ENCODE measurements at regions not wholly inside any gene's neighbourhood (a gene's known extent, or its start where the extent isn't known, plus 50 kb on each side); places are given as distances from the start of the nearest gene placed in this dataset.

GRCh38 chr4:36753048-36753447 lies 471.6 kb downstream of the DTHD1 start:
- TF ChIP-seq CTCF (IDR thresholded peaks at IDR 0.05; ENCODE audit: low read length): no peak
- TF ChIP-seq EZH2 (IDR thresholded peaks at IDR 0.05; ENCODE audit: borderline replicate concordance, low read length): no peak

All from OCI-LY1 (cell line).